ENCODE measurements at regions not wholly inside any gene's neighbourhood (a gene's known extent, or its start where the extent isn't known, plus 50 kb on each side); places are given as distances from the start of the nearest gene placed in this dataset.

DNA sequence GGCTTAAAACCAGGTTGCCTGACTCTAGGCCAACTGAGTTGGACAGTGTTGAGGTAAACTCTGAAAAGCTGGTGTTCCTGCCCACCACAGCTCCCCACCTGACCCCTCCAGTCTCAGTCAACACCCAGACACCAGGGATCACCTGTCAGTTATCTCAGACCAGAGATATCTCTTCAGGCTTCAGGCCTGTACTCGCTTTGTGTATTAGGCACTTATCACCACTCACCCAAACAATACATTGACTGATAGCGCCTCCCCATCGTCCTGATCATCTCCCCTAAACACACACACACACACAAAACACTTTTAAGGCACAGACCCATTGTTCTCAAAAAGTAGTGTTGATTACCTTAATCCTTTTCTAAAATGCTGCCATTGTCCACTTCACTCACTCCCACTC, 111.5 kb downstream of the PLCE1 start:
- TF ChIP-seq TAF1 (IDR thresholded peaks at IDR 0.05; ENCODE audit: low read depth, low read length) = no peak
- TF ChIP-seq POLR2A (IDR thresholded peaks at IDR 0.05; ENCODE audit: low read depth, low read length) = no peak

Data from GM12891 (cell line).